Stimulated activated CD8-positive, alpha-beta memory T cell treated with anti-CD3 and anti-CD28 coated beads, Interleukin-12 subunit alpha, Interleukin-12 subunit beta, amount 100 ng/mL, for 24 hours (primary cell): ENCODE measurements at regions not wholly inside any gene's neighbourhood (a gene's known extent, or its start where the extent isn't known, plus 50 kb on each side); places are given as distances from the start of the nearest gene placed in this dataset.
"Not testable (repeated sequence)": the region's sequence is repeated elsewhere in the genome, so short reads cannot be mapped to it uniquely, and the experiment has no call there.

ENCODE experiments used
- DNase-seq: peaks from one replicate; pipeline ENCODE4 v3.0.0-alpha.2; 2020; ENCODE audit errors: extremely low read depth

DNA sequence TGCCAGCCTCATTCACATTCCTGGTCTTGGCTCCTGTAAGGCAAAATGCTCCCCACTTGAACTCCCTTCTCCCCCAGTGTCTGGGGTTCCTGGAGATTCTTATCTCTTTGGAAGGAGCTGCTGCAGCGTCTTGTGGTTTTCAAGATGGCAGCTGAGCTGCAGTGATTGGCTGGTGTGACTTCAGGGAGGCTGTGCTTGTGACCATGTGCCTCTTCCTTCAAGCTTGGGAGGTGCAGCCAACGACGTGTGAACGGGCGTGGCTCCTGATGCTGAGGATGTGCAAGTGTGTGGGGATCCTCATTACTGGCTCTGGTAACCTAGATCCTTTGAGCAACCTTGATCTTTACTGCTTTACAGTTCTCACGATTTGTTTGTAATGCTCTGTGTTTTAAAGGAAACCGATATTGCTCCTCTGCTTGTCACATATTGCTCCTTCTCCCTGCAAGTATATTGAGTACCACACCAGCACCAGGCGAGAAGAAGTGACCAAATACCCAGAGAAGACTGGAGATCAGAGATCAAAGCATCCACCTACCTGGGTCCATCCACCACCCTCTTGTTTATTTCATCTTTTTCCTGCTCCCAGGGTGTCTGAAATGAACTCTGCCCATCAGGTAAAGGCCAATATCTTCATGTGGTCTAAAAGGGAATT is 208.5 kb downstream of the FGF9 start:
- DNase-seq: no peak

DNA sequence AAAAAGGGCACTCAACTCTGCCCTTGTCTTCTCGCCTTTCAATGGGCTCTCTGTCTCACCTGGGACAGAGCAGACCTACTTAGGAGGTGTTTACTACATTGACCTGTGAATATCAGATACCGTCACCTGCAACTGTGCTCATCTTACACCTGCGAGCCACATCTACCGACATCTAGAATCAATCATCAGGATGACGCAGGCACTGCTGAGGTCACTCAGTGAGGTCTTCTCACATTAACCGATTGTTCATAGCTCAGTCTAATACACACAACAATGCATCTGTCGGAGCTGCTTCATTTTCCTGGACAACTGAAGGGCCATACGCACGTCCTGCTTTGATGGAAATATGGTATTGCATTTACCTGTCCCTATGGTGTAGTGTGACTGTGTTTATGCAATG is 211.9 kb downstream of the FGF9 start:
- no peak for DNase-seq

DNA sequence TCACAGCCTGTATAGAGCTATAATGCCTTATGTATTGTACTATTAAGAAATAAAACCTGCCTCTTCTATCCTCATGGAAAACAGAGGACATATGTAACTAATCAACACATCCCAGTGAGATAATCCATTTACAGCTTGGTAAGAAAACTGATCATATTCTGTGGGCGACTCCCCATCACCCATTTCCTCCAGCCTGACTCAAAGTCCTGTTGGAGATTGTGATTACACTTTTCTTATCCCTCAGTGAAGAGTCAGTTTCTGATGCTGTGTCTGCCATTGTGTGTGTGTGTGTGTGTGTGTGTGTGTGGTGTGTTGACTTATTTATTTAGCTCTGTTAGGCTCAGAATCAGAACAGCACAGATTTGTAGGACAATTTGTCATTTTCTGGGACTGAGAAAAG is 212.8 kb downstream of the FGF9 start:
- no peak for DNase-seq

DNA sequence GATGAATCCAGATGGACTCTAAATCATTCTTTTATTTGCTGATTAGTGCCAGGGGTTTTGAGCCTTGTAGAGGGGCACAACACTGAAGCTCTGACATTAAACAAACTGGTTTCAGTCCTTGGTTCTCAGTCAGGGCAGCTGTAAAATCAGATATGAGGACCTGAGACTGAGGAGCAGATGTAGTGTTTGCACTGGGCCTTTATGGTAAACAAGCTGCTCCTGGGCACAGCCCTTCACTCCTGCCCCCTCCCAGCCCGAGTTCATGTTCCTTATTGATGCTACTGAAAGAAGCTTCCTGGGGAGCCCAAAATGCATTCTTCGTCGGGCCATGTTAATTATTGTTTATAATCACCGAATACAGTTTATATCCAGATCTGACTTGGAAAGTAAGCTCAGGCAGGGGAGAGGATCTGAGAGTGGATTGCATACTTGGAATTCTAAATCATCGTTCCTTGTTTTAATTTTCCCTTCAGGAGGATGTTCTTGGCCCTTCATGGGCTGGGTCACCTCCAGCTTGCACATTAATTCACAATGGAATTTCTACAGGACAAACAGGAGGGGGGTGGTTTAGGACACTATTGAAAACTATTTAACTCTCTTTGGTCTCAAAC is 213.5 kb downstream of the FGF9 start:
- no peak for DNase-seq

DNA sequence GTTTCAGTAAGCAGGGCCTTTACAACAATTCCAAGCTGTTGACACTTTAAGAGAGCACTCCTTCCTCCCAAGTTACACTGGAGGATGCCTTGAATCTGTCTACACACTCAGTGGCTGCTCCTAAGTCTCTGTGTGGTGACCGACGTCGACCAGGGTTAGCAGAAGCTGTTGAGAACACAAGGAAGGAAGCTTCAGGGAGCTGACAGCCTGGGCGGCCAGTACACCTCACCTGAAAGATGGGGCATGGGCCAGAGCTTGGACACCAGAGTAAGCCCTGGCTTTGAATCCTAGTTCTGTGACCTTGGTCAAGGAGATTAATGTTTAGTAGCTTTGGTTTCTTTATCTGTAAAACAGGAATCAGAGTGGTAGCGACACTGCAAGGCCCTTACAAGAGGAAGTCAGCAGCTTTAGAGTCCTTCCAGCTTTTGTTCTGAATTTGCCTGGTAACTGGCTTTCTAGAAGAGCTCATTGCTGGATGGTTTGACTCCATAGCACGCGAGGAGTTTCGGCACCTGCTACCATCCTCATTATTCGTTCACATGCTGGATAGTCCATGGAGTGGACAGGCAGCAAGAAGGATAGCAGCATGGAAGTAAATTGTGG is 214.2 kb downstream of the FGF9 start:
- no peak for DNase-seq

DNA sequence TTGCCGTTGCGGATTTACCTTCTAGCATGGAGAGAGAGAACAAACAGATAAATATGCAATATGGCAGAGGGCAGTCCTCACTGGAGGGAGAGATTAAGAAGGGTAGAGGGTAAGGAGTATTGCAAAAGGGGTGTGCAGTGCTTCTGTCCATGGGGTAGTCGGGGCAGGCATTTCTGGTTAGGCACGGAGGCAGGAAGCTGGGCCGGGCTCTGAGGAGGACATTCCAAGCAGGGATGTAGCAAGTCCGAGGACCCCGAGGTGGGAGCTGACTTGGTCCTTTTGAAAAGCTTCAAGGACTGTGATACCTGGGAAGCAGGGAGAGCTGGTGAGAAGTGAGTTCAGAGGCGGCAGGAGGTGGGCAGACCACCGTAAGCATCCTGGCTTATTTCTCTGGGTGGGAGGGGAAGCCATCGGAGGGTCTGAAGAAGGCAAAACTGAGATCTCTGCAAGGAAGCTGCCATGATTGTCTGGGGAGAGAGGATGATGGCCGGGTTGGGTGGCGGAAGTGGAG is 214.9 kb downstream of the FGF9 start:
- DNase-seq: no peak

DNA sequence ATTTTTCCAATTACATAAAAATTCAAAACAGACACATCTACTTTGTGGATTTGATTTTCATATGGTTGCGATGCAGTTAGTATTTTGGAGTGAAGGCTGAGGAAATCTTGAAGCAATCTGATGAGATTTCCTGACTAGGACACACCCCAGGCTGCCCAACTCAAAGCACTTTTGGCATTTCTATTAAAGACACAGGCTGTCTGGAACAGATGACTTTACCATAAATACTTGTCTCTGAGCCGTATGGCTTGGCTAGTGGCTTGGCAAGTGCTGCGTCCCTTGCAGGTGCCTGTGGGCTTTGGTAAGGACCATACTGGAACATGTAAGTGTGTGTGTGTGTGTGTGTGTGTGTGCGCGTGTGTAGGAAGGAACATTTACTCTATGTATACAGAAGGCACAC is 218.8 kb downstream of the FGF9 start:
- no peak for DNase-seq

DNA sequence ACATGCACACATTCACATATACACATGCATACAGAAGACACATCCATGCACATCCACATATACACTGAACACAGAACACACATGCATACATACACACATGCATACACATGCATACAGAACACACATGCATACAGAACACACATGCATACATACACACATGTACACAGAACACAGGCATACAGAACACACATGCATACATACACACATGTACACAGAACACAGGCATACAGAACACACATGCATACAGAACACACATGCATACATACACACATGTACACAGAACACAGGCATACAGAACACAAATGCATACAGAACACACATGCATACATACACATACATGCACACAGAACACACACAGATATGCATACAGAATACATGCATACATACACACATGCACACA is 219.3 kb downstream of the FGF9 start:
- DNase-seq: not testable (repeated sequence)

DNA sequence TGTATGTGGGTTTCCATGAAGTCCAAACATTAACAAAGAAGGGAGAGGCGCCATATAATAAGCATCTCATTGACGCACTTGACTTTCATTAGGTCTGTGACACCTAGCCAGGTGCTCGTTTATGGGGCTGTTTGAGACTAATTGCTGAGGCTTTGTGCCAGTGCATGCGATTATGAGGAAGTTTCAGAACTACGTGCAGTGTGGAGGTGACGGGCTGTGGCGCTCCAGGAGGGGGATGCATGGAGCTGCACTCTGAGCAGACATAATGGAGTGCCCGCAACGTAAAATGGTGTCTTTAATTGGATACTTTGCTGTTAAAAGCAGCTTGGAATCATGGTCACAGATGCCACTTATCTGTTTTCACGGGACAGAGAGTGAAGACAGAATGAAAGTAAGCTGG is 223.2 kb downstream of the FGF9 start:
- DNase-seq: no peak

DNA sequence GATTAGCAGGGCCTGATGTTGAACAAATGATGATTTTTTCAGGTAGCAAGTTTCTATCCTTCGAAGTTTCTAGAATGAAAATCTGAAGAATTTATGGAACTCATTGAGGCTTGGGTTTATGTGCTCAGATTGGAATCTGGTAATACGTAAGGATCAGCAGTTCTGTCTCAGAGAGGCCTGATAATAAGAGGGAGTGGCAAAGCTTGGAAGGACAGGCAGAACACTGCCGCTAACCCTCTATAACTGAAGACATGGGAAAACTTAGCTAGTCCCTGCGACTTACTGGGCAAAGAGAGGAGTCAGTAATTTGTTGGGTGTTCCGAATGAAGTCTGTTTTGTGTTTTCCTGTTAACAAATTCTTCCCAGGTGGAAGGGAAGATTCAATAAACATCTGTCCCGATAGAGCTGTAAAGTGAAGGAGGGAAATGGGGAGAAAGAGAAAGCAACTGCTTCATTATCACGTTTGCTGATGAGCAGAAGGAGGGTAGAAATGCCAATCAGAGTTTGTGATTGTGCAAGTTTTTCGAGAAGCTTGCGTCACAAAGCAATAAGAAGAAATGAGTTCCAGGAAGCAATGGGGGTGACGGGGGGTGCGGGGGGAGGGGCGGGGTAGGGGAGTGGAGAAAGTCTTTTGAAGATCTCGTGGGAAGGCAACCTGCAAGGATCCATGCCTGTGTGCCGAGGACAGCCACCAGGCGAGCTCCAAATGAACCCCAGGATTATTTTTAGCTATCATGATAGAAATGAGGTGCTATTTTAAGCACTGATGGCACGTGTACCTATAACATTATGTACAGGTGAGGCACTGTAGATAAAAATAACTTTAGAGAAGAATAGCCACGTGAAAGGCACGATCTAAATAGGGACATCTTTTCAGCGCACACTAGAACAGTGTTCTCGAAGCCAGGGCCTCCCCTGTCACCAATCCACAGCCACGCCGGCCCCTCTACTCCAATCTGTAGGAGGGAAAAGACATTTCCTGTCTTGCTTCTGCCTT is 224.1 kb downstream of the FGF9 start:
- no peak for DNase-seq

DNA sequence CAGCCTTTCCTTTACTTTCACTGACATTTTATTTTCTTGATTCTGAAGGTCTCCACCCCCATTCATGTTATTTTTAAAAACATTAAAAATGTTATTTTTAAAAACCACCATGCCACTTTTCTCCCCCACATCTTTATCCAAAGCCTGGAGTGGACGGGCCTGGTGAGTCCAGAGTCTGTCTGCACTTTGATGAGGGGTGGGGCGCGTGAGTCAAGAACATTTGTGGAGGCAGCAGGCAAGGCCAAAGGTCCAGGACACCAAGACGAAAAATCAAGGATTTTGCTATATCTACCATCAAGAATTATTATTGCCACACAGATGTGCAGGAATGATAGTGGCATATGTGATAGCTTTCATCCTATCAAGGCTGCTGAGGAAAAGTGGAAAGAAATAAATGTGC is 224.9 kb downstream of the FGF9 start:
- no peak for DNase-seq

DNA sequence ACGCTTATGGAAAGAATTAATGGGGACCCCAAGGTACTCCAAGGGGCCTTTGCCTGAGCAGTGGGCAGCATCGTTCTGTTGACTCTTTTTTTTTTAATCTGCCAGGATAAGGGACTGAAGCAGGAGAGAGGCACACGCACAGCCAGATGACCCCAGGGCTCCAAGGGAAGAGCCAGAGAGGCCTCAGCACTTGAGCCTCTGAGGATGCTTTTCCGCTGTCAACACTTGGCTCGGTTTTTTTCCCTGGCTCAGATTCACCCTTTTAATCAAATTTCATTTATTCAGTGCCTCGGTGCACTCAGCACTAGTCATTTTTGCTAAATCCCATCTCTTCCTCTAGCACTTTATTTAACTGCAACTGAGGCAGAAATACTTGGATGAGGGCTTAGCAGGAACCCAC is 226.3 kb downstream of the FGF9 start:
- no peak for DNase-seq

DNA sequence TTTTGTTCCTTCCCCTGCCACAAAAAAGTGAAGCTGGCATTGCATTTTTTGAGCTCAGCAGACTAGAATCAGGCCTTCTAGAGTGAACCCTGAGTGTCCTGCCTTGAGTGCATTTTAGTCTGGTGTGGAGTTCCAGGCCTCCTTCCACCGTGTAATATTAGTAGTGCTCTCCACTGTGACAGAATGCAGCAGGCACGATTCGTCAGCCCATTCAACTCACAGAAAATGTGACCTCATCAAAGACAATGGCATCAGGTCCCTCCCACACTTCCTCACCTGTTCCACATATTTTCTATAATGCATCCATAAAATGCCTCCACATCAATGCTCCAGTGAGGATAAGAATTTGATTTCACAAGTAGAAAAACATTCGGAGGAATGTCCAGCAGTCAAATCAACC is 227.6 kb downstream of the FGF9 start:
- DNase-seq: no peak

DNA sequence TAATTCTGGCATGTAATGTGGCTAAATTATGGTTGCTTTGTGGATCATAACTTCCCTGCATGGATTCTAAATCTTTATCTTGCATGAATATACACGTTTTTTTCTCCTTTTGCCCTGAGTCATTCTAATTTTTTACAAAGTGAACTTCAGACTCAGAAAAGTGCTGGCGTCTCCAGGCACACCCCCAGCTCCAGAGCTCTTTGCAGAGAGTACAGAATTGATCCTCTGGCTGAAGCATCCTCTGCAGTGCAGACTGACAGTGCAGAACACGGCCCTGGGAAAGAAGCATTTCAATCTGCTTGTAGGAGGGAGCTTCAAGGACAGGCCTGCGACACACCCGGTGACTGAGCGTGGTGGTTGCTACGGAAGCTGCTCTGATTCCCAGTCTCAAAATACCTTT is 228.1 kb downstream of the FGF9 start:
- DNase-seq: no peak

DNA sequence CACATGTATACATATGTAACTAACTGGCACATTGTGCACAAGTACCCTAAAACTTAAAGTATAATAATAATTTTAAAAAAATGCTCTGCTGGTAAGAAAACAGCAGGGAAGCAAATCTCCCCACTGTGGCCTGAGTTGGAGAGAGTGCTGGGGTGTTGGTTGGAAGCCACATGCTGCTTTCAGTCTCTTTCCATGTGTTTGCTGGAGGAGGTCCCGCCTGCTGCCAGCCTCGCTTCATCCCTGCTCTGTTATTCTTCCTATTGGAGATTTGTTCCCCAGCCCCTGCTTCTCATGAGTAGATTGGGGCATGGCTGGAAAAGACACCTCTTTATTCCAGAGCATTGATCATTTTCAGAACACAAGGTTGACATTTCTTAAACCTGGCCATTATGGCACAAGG is 230.5 kb downstream of the FGF9 start:
- DNase-seq: no peak

DNA sequence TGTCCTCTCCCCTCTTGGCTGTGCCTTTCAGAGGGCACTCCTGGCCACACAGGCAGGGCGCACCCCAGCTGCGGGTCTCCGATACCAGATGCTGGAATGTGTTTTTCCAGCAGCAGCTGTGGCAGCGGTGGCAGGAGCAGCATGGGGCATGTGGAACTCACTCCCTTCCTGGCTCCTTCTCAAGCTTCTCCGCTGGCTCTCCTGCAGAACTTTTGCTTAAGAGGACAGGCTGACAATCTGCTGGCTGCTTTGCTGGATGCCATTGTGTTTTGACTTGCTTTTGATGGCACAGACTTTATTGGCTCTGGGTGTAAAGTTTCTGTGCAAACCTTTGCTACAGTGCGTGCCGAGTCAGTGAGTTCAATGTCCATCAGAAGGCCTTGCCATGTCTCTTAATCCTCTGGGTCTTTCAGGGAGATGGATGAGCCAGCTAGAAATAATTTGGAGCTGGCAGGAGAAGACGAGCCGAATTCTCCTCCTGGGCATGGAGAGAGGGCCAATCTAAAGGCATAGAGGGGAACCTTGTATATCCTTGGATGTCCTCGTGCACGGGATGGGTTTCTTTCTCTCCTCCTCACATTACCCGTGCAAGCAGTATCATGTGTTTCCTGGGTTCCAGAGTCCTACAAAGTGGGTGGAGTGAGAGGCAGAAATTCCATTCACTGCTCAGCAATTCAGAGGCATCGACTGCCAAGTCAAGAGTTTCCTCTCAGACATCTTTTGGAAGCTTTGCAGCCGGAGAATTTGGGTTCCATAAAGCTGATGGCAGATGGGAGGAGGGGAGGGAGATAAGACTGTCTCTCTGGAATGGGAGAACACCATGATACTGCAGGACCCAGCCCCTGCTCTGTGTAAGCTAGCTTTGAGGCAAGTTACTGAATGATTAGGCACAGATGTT is 231.2 kb downstream of the FGF9 start:
- DNase-seq: no peak

DNA sequence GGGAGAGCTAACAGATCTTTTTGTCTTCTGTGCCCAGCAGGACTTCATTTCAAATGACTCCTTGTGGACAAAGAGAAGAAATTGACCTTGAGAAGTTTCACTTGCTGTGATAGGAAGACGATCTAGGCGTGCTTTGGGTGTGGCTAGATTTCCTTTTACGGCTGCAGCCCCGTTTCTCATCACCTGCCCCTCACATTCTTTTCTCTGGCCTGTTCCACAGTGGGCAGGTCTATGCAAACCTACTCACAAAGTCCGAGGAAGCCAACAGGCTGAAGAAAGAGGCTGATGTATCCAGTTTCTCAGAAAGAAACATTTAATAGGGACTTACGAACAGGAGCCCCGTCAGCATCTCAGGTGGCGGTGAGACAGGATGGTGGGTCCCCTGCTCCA is 231.8 kb downstream of the FGF9 start:
- no peak for DNase-seq

DNA sequence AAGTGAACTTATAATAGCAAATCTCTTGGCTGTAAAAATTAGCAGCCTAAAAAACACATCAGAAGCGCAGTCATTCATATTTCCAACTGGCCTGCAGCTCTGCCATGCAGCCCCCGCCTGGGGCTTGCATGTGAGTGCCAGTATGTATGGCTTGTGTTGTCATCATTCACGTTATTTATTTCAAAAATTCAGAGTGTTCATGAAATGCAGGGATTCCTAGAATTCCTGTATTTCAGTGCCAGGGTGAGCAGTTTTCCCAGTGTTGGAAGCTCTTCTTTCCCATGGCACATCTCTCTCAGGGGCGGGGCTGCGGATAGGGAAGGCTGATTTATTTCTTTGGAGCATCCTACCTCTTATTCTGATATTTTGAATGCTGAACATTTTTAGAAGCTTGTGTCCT is 234.6 kb downstream of the FGF9 start:
- DNase-seq: no peak

DNA sequence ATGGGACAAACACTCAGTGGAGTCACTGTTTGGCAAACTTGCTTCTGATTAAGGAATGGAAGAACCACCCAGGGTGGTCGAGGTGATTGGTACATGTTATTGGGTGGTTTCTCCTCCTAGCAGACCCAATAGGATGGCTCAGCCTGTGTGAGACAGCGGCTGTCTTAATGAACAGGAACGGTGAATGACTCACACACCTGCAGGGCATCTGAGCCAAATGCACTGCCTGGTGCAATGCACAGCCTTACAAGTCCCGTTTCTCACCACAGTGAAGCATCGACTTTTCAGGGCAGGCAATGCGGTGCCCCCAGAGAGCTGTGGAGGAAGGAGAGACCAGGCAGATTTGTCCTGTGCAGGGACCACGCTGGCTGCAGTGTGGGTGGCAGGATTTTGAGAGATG is 238.5 kb downstream of the FGF9 start:
- DNase-seq: no peak

DNA sequence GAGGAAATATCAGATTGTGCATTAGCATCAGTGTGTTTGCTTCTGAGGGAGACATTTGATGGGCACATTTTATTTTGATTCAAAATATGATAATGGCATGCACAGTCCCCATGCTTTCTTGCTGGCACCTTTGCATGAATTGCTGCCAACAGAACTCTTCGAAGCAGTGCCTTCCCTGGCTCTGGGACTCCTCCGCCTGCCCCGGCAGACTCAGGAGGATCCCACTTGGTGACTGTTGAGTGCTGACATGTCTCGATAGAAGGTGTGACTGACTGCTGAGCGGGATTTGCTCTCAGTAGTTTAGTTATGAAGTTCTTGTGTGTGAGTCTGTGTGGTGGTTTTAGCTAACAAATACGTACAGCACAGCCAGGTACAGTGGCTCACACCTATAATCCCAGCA is 239.7 kb downstream of the FGF9 start:
- DNase-seq: no peak

DNA sequence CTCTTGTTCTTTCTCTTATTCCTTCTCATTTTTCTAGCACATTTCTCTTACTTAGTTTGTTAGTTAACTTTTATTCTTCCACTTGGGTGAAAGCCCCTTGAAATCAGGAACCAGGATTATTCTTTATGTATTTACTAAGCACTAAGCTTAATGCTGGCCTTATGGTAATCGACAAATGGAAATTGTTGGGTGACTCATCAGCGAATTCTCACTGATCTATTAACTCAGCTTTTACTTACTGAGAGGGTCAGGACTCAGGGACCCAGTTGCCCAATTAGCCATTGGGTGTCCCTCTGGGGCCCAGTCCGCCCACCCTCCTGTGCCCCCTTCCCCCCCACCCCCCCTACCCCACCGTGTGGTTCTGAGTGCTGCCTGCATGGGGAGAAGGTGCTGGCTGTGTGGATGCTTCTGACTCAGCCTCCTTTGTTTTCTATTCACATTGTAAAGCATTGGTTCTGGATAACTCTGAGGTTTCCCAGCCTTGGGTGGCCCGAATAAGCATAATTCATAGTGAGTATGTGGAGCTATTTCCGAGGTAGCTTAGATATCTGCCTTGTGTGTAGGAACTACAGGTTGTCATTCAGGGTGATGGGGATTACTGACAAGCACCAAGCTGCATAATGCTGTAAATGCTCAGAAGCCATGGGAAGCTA is 240.9 kb downstream of the FGF9 start:
- DNase-seq: no peak
